SK-N-SH treated with all-trans-retinoic acid at 6 μM for 48 hours (cell line): ENCODE measurements at regions not wholly inside any gene's neighbourhood (a gene's known extent, or its start where the extent isn't known, plus 50 kb on each side); places are given as distances from the start of the nearest gene placed in this dataset.

Source experiments
- ATAC-seq: fragments of 200-7000 bp; cut with Tn5 transposase; 3 replicates; pipeline ENCODE4 v1.9.1; 2020; ENCODE audit warnings: mild to moderate bottlenecking, moderate library complexity
- ARNTL ChIP-seq: fragments of 450-650 bp; formaldehyde crosslinking; IDR thresholded peaks from 2 replicates; pipeline ENCODE4 v1.5.0; 2020; ENCODE audit warnings: low read depth, mild to moderate bottlenecking, moderate library complexity, borderline replicate concordance
- BACH2 ChIP-seq: fragments of 250-450 bp; sonication (Bioruptor Pico); IDR thresholded peaks from 2 replicates; pipeline ENCODE4 v1.9.0; 2021; ENCODE audit warnings: mild to moderate bottlenecking, borderline replicate concordance
- ESRRG ChIP-seq: fragments of 250-450 bp; sonication (Bioruptor Pico); IDR thresholded peaks from 2 replicates; pipeline ENCODE4 v1.6.1; 2021; ENCODE audit warnings: mild to moderate bottlenecking
- ISL1 ChIP-seq: fragments of 250-450 bp; sonication (Bioruptor Pico); IDR thresholded peaks from 2 replicates; pipeline ENCODE4 v2.1.2; 2022; ENCODE audit warnings: mild to moderate bottlenecking, moderate library complexity
- OSR1 ChIP-seq: fragments of 250-450 bp; sonication (Bioruptor Pico); IDR thresholded peaks from 2 replicates; pipeline ENCODE4 v1.8.0; 2022; ENCODE audit warnings: moderate library complexity, mild to moderate bottlenecking, inconsistent platforms
- PPARA ChIP-seq: fragments of 250-450 bp; sonication (Bioruptor Pico); IDR thresholded peaks from 2 replicates; pipeline ENCODE4 v1.5.0; 2020; ENCODE audit warnings: mild to moderate bottlenecking, borderline replicate concordance
- RARB ChIP-seq: fragments of 250-450 bp; sonication (Bioruptor Pico); IDR thresholded peaks from 2 replicates; pipeline ENCODE4 v1.8.0; 2021; ENCODE audit warnings: mild to moderate bottlenecking, moderate library complexity
- SNAI2 ChIP-seq: fragments of 250-450 bp; sonication (Bioruptor Pico); IDR thresholded peaks from 2 replicates; pipeline ENCODE4 v1.5.0; 2020; ENCODE audit warnings: mild to moderate bottlenecking, moderate library complexity
- TCF4 ChIP-seq: fragments of 250-450 bp; sonication (Bioruptor Pico); IDR thresholded peaks from 2 replicates; pipeline ENCODE4 v1.8.0; 2021; ENCODE audit warnings: mild to moderate bottlenecking, moderate library complexity, borderline replicate concordance
- TOX ChIP-seq: fragments of 250-450 bp; sonication (Bioruptor Pico); IDR thresholded peaks from 2 replicates; pipeline ENCODE4 v1.8.0; 2021; ENCODE audit warnings: mild to moderate bottlenecking, moderate library complexity, borderline replicate concordance
- TSHZ2 ChIP-seq: fragments of 250-450 bp; sonication (Bioruptor Pico); IDR thresholded peaks from 2 replicates; pipeline ENCODE4 v1.5.0; 2020; ENCODE audit warnings: mild to moderate bottlenecking, moderate library complexity
- ZC3H10 ChIP-seq: fragments of 250-450 bp; sonication (Bioruptor Pico); IDR thresholded peaks from 2 replicates; pipeline ENCODE4 v1.5.1; 2021; ENCODE audit warnings: mild to moderate bottlenecking, moderate library complexity
- ZFP3 ChIP-seq: fragments of 250-450 bp; sonication (Bioruptor Pico); IDR thresholded peaks from 2 replicates; pipeline ENCODE4 v1.5.0; 2020; ENCODE audit warnings: mild to moderate bottlenecking, moderate library complexity
- ZFP30 ChIP-seq: fragments of 450-650 bp; formaldehyde crosslinking; IDR thresholded peaks from 2 replicates; pipeline ENCODE4 v1.5.0; 2022; ENCODE audit warnings: mild to moderate bottlenecking, moderate library complexity
- ZNF565 ChIP-seq: fragments of 450-650 bp; formaldehyde crosslinking; conservative IDR thresholded peaks from 2 replicates; pipeline ENCODE4 v1.5.0; 2020; ENCODE audit warnings: low read depth, mild to moderate bottlenecking, moderate library complexity
- ZNF70 ChIP-seq: fragments of 450-650 bp; formaldehyde crosslinking; IDR thresholded peaks from 2 replicates; pipeline ENCODE4 v1.5.0; 2020; ENCODE audit warnings: mild to moderate bottlenecking, moderate library complexity
- ZNF8 ChIP-seq: fragments of 450-650 bp; formaldehyde crosslinking; IDR thresholded peaks from 2 replicates; pipeline ENCODE4 v1.5.0; 2020; ENCODE audit warnings: mild to moderate bottlenecking, moderate library complexity
- TF ChIP-seq, protein P1 (sequence below): fragments of 250-450 bp; sonication (Bioruptor Pico); IDR thresholded peaks from 2 replicates; pipeline ENCODE4 v1.8.0; 2020; ENCODE audit warnings: mild to moderate bottlenecking, moderate library complexity, borderline replicate concordance
- TF ChIP-seq, protein P2 (sequence below): fragments of 250-450 bp; sonication (Bioruptor Pico); IDR thresholded peaks from 2 replicates; pipeline ENCODE4 v1.5.1; 2021; ENCODE audit warnings: mild to moderate bottlenecking, moderate library complexity
- TF ChIP-seq, protein P3 (sequence below): fragments of 250-450 bp; sonication (Bioruptor Pico); IDR thresholded peaks from 2 replicates; pipeline ENCODE4 v1.5.1; 2020; ENCODE audit warnings: low read depth, mild to moderate bottlenecking, moderate library complexity
- TF ChIP-seq, protein P4 (sequence below): fragments of 250-450 bp; sonication (Bioruptor Pico); IDR thresholded peaks from 2 replicates; pipeline ENCODE4 v1.8.0; 2021; ENCODE audit warnings: low read depth, mild to moderate bottlenecking, moderate library complexity, borderline replicate concordance

- TF ChIP-seq, protein P1, sequence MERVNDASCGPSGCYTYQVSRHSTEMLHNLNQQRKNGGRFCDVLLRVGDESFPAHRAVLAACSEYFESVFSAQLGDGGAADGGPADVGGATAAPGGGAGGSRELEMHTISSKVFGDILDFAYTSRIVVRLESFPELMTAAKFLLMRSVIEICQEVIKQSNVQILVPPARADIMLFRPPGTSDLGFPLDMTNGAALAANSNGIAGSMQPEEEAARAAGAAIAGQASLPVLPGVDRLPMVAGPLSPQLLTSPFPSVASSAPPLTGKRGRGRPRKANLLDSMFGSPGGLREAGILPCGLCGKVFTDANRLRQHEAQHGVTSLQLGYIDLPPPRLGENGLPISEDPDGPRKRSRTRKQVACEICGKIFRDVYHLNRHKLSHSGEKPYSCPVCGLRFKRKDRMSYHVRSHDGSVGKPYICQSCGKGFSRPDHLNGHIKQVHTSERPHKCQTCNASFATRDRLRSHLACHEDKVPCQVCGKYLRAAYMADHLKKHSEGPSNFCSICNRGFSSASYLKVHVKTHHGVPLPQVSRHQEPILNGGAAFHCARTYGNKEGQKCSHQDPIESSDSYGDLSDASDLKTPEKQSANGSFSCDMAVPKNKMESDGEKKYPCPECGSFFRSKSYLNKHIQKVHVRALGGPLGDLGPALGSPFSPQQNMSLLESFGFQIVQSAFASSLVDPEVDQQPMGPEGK (CRISPR knock-in tag) = no peak
- TF ChIP-seq, protein P2, sequence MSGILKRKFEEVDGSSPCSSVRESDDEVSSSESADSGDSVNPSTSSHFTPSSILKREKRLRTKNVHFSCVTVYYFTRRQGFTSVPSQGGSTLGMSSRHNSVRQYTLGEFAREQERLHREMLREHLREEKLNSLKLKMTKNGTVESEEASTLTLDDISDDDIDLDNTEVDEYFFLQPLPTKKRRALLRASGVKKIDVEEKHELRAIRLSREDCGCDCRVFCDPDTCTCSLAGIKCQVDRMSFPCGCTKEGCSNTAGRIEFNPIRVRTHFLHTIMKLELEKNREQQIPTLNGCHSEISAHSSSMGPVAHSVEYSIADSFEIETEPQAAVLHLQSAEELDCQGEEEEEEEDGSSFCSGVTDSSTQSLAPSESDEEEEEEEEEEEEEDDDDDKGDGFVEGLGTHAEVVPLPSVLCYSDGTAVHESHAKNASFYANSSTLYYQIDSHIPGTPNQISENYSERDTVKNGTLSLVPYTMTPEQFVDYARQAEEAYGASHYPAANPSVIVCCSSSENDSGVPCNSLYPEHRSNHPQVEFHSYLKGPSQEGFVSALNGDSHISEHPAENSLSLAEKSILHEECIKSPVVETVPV (CRISPR knock-in tag) = no peak
- TF ChIP-seq TSHZ2 (CRISPR knock-in tag) = no peak
- no peak for TF ChIP-seq OSR1 (CRISPR knock-in tag)
- TF ChIP-seq TOX = no peak
- TF ChIP-seq ZC3H10 = no peak
- no peak for TF ChIP-seq BACH2 (CRISPR knock-in tag)
- no peak for TF ChIP-seq SNAI2
- TF ChIP-seq PPARA = no peak
- TF ChIP-seq ESRRG (CRISPR knock-in tag) = no peak
- TF ChIP-seq ZNF8 (CRISPR knock-in tag) = no peak
- no peak for TF ChIP-seq ZFP30 (CRISPR knock-in tag)
- TF ChIP-seq, protein P3, sequence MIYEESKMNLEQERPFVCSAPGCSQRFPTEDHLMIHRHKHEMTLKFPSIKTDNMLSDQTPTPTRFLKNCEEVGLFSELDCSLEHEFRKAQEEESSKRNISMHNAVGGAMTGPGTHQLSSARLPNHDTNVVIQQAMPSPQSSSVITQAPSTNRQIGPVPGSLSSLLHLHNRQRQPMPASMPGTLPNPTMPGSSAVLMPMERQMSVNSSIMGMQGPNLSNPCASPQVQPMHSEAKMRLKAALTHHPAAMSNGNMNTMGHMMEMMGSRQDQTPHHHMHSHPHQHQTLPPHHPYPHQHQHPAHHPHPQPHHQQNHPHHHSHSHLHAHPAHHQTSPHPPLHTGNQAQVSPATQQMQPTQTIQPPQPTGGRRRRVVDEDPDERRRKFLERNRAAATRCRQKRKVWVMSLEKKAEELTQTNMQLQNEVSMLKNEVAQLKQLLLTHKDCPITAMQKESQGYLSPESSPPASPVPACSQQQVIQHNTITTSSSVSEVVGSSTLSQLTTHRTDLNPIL (CRISPR knock-in tag) = no peak
- ATAC-seq = no peak
These were observed 512.3 kb upstream of the RAB6C start for GRCh38 chr2:129467012-129467779.

DNA sequence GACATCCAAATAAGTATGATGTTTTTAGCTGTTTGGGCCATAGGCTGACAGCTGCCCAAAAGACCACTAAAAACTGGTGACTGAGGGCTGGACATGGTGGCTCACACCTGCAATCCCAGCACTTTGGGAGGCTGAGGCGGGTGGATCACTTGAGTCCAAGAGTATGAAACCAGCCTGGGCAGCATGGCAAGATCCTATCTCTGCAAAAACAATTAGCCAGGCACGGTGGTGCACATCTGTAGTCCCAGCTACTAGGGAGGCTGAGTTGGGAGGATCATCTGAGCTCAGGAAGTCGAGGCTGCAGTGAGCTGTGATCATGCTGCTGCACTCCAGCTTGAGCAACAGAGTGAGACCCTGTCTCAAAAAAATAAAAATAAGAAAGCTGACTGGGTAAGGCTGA lies 511.5 kb upstream of the RAB6C start:
- no peak for ATAC-seq
- TF ChIP-seq BACH2 (CRISPR knock-in tag) = no peak
- no peak for TF ChIP-seq ISL1 (CRISPR knock-in tag)
- no peak for TF ChIP-seq ZNF70 (CRISPR knock-in tag)
- TF ChIP-seq, protein P4, sequence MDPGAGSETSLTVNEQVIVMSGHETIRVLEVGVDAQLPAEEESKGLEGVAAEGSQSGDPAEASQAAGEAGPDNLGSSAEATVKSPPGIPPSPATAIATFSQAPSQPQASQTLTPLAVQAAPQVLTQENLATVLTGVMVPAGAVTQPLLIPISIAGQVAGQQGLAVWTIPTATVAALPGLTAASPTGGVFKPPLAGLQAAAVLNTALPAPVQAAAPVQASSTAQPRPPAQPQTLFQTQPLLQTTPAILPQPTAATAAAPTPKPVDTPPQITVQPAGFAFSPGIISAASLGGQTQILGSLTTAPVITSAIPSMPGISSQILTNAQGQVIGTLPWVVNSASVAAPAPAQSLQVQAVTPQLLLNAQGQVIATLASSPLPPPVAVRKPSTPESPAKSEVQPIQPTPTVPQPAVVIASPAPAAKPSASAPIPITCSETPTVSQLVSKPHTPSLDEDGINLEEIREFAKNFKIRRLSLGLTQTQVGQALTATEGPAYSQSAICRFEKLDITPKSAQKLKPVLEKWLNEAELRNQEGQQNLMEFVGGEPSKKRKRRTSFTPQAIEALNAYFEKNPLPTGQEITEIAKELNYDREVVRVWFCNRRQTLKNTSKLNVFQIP (CRISPR knock-in tag) = no peak
- TF ChIP-seq ZFP30 (CRISPR knock-in tag) = no peak
- no peak for TF ChIP-seq ESRRG (CRISPR knock-in tag)
- TF ChIP-seq ARNTL (CRISPR knock-in tag) = no peak
- no peak for TF ChIP-seq ZNF8 (CRISPR knock-in tag)
- no peak for TF ChIP-seq ZFP3 (CRISPR knock-in tag)
- no peak for TF ChIP-seq TOX
- no peak for TF ChIP-seq PPARA
- TF ChIP-seq, protein P3 (CRISPR knock-in tag) = no peak
- no peak for TF ChIP-seq OSR1 (CRISPR knock-in tag)
- TF ChIP-seq RARB = no peak
- TF ChIP-seq TCF4 (CRISPR knock-in tag) = no peak
- TF ChIP-seq ZNF565 (CRISPR knock-in tag) = no peak
- no peak for TF ChIP-seq ZC3H10
